Thyroid gland (tissue), 4 donors: ENCODE measurements at regions not wholly inside any gene's neighbourhood (a gene's known extent, or its start where the extent isn't known, plus 50 kb on each side); places are given as distances from the start of the nearest gene placed in this dataset.

Experiments used
- DNase-seq, 2 donors: peaks; one replicate each; pipeline ENCODE4 v3.0.0-alpha.2; 2019
- H3K27ac ChIP-seq, 3 donors: fragments of 200-600 bp; sonication (generic); 1 replicate in 2 of 3; 2 replicates in 1 of 3; pipeline ENCODE4 v1.5.1; 2016 to 2019; ENCODE audit warnings: mild to moderate bottlenecking in 1 of 3, moderate library complexity in 1 of 3
- H3K27me3 ChIP-seq: fragments of 200-600 bp; sonication (generic); one replicate; pipeline ENCODE4 v1.5.1; 2019
- H3K36me3 ChIP-seq, 2 donors: fragments of 200-600 bp; sonication (generic); one replicate each; pipeline ENCODE4 v1.5.1; 2016 to 2019
- H3K4me1 ChIP-seq, 2 donors: fragments of 200-600 bp; sonication (generic); one replicate each; pipeline ENCODE4 v1.5.1; 2017 to 2019
- H3K4me3 ChIP-seq, 3 donors: fragments of 200-600 bp; sonication (generic); replicated peaks in 1 of 3; 1 replicate in 2 of 3; 2 replicates in 1 of 3; pipeline ENCODE4 v1.5.1; 2016; ENCODE audit warnings: mild to moderate bottlenecking in 1 of 3
- H3K9me3 ChIP-seq: fragments of 200-600 bp; sonication (generic); one replicate; pipeline ENCODE4 v1.5.1; 2017
- POLR2A ChIP-seq, 2 donors: fragments of 450-650 bp; IDR thresholded peaks; one replicate each; pipeline ENCODE4 v1.6.1; 2017; ENCODE audit warnings: antibody characterized with exemption in 2 of 2, mild to moderate bottlenecking in 2 of 2, moderate library complexity in 1 of 2
- WGBS, 2 donors: methylation state at CpG; one replicate each; pipeline ENCODE4 v1.1.5; 2017; 5-methylcytosine and 5-hydroxymethylcytosine counted together
- intact Hi-C: fragments of 100-400 bp; cut with DNase I; formaldehyde crosslinking; loops from one replicate; pipeline ENCODE4 v1.15.1; 2023
- TF ChIP-seq, protein P1 (sequence below), 6 experiments: fragments of 200-600 bp in 3 of 6; fragments of 450-650 bp in 3 of 6; sonication (generic) in 3 of 6; IDR thresholded peaks; one replicate each; pipeline ENCODE4 v1.5.1; 2016 to 2019; ENCODE audit warnings: antibody characterized with exemption in 6 of 6, mild to moderate bottlenecking in 2 of 6, inconsistent platforms in 1 of 6, moderate library complexity in 1 of 6

DNA sequence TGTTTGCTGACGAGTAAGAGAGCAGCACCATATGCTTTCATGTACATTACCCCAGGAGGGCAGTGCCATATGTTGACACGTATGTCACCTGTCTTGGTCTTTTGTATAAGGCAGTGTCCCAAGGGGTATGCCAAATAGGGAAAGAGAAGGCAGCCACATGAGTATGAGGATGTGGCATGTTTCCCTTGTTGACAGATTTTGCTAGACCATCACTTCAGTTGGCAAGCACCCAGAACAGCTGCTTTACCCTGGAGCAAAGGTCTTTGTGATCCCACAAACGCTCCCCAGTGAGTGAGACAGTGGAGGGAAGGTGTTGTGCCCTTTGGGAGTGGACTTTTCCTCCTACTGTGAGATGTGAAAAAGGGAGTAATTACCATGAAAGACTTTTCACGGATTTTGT lies 350.1 kb downstream of the ETV1 start:
- no peaks in the 10 kb centered on the region for H3K4me1 ChIP-seq
- no peaks in the 10 kb centered on the region for H3K36me3 ChIP-seq
- H3K27ac ChIP-seq: no peak overlapping the region
- WGBS, 2 donors: 62 to 71% methylated on average over 4 of the region's 4 CpGs
- intact Hi-C loops: no loop called here
- no peaks in the 10 kb centered on the region for H3K27me3 ChIP-seq
- H3K4me3 ChIP-seq: no peak overlapping the region
- H3K9me3 ChIP-seq: no peaks in the 10 kb centered on the region
- TF ChIP-seq POLR2A (IDR thresholded peaks at IDR 0.05): no peak
- TF ChIP-seq, protein P1, sequence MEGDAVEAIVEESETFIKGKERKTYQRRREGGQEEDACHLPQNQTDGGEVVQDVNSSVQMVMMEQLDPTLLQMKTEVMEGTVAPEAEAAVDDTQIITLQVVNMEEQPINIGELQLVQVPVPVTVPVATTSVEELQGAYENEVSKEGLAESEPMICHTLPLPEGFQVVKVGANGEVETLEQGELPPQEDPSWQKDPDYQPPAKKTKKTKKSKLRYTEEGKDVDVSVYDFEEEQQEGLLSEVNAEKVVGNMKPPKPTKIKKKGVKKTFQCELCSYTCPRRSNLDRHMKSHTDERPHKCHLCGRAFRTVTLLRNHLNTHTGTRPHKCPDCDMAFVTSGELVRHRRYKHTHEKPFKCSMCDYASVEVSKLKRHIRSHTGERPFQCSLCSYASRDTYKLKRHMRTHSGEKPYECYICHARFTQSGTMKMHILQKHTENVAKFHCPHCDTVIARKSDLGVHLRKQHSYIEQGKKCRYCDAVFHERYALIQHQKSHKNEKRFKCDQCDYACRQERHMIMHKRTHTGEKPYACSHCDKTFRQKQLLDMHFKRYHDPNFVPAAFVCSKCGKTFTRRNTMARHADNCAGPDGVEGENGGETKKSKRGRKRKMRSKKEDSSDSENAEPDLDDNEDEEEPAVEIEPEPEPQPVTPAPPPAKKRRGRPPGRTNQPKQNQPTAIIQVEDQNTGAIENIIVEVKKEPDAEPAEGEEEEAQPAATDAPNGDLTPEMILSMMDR (IDR thresholded peaks at IDR 0.05): no peak
- no peak for DNase-seq

DNA sequence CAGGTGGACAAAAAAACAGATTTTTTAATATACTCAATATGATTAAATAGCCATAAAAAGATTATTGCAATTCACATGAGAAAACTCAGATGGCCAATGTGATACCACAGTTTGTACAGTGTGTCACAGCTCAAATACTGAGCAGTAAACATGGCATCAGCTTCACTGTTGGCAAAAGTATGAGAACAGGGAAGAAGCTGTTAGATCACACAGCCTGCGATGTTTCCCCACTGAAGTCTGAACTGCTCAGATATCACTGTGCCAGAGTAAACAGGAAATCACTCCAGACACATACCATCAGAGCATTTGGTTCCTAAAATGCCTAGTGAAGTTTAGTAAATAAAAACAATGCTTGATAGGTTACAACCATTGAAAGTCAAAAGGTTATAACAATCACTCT lies 347.8 kb downstream of the ETV1 start:
- no peaks in the 10 kb centered on the region for H3K9me3 ChIP-seq
- no peak overlapping the region for H3K4me3 ChIP-seq
- intact Hi-C loops: no loop called here
- no peaks in the 10 kb centered on the region for H3K27me3 ChIP-seq
- TF ChIP-seq, protein P1 (IDR thresholded peaks at IDR 0.05): no peak
- no peak for TF ChIP-seq POLR2A (IDR thresholded peaks at IDR 0.05)
- no peak for DNase-seq
- WGBS, 2 donors: 27 to 28% methylated on average over 1 of the region's 1 CpG
- no peak overlapping the region for H3K27ac ChIP-seq
- no peaks in the 10 kb centered on the region for H3K36me3 ChIP-seq
- H3K4me1 ChIP-seq: no peaks in the 10 kb centered on the region

DNA sequence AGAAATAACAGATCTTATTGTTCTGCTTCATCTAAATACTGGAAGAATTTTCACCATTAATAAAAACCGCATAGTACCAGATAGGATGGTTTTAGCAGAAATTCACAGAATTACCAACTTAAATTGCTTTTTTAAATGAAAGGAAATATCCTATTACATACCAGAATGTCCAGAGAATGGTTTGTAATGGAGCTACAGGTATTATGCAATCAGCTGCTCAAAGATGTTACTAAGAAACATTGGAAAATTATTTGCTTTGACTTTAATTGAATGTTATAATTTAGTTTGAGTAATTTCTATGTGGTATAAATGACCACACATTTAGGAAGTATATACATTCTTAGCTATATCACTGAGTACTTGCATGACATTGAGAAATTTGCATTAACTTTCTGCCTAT lies 338.3 kb downstream of the ETV1 start:
- Histone ChIP-seq H3K4me3 (no peak overlapping the region), H3K27me3 (no peaks in the 10 kb centered on the region), H3K4me1 (no peaks in the 10 kb centered on the region), H3K36me3 (no peaks in the 10 kb centered on the region), H3K27ac (no peak overlapping the region), H3K9me3 (no peaks in the 10 kb centered on the region)
- no peak for TF ChIP-seq POLR2A (IDR thresholded peaks at IDR 0.05)
- TF ChIP-seq, protein P1 (IDR thresholded peaks at IDR 0.05): no peak
- intact Hi-C loops: no loop called here
- DNase-seq: no peak
- WGBS, 2 donors: 94 to 97% methylated on average over 1 of the region's 1 CpG

DNA sequence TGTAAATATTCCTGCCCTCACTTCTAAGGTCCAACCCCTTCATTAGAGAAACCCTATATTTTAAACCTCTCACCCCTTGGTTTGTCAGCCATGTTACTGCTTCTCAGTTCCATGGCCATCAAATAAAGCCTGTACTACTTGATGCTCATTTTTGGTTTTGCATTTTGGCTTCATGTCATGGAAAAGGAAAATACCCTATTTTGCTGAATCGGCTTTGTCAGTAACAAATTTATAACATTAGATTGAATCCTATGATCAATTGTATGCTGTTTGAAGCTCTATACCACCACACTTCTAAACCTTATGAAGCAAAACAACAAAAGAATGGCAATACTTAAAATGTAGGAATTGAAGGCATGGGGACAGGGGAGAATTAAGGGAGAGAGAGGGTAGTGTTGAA lies 333.1 kb downstream of the ETV1 start:
- H3K9me3 ChIP-seq: no peaks in the 10 kb centered on the region
- intact Hi-C loops: no loop called here
- H3K36me3 ChIP-seq: no peaks in the 10 kb centered on the region
- no peak overlapping the region for H3K27ac ChIP-seq
- DNase-seq: no peak
- no peaks in the 10 kb centered on the region for H3K4me1 ChIP-seq
- TF ChIP-seq, protein P1 (IDR thresholded peaks at IDR 0.05): no peak
- no peak for TF ChIP-seq POLR2A (IDR thresholded peaks at IDR 0.05)
- H3K4me3 ChIP-seq: no peak overlapping the region
- 95% methylated on average over 1 of the region's 1 CpG for WGBS, 2 donors
- no peaks in the 10 kb centered on the region for H3K27me3 ChIP-seq

DNA sequence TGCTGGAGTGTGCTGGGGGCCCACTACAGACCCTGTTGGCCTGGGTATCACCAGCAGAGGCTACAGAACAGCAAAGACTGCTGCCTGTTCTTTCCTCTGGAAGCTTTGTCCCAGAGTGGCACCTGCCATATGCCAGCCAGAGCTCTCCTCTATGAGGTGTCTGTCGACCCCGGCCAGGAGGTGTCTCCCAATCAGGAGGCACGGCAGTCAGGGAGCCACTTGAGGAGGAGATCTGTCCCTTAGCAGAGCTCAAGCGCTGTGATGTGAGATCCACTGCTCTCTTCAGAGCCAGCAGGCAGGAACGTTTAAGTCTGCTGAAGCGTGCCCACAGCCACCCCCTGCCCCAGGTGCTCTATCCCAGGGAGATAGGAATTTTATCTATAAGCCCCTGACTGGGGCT lies 316.2 kb downstream of the ETV1 start:
- no peaks in the 10 kb centered on the region for H3K27me3 ChIP-seq
- H3K27ac ChIP-seq: no peak overlapping the region
- intact Hi-C loops: no loop called here
- no peak for DNase-seq
- 49 to 63% methylated on average over 6 of the region's 6 CpGs for WGBS, 2 donors
- no peaks in the 10 kb centered on the region for H3K9me3 ChIP-seq
- no peaks in the 10 kb centered on the region for H3K36me3 ChIP-seq
- no peaks in the 10 kb centered on the region for H3K4me1 ChIP-seq
- TF ChIP-seq, protein P1 (IDR thresholded peaks at IDR 0.05): no peak
- no peak for TF ChIP-seq POLR2A (IDR thresholded peaks at IDR 0.05)
- H3K4me3 ChIP-seq: no peak overlapping the region
